ENCODE measurements at regions not wholly inside any gene's neighbourhood (a gene's known extent, or its start where the extent isn't known, plus 50 kb on each side); places are given as distances from the start of the nearest gene placed in this dataset.
"Not testable (repeated sequence)": the region's sequence is repeated elsewhere in the genome, so short reads cannot be mapped to it uniquely, and the experiment has no call there.

DNA sequence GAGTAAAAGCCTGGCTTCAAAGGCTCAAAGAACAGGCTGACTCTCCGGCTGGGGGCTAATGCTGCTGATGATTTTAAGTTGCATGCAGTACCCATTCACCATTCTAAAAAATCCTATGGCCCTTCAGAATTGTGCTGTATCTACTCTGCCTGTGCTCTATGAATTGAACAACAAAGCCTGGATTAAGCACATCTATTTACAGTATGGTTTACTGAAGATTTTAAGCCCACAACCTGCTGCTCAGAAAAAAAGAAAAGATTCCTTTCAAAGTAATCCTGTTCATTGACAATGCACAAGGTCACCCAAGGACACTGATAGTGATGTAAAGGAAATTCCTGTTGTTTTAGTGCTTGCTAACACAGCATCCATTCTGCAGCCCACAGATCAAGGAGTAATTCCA is 84.9 kb upstream of the SFRP2 start:
- ATAC-seq, result no peak
- intact Hi-C loops (cut with DNase I), result no loop called here

DNA sequence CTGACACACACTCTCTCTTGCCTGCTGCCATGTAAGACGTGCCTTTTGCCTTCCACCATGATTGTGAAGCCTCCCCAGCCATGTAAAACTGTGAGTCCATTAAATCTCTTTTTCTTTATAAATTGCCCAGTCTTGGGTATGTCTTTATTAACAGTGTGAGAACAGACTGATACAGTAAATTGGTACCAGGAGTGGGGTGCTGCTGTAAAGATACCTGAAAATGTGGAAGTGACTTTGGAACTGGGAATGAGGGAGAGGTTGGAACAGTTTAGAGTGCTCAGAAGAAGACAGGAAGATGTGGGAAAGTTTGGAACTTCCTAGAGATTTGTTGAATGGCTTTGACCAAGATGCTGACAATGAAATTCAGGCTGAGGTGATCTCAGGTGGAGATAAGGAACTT is 77.9 kb upstream of the SFRP2 start:
- H3K27me3 ChIP-seq; DNase-seq; H3K4me3 ChIP-seq; H3K27ac ChIP-seq; H3K36me3 ChIP-seq; ATAC-seq; H3K4me1 ChIP-seq; intact Hi-C loops (cut with DNase I): not testable (repeated sequence)
- peaks cover 11% of the 10 kb centered on the region for H3K9me3 ChIP-seq

More for the DNA sequence above, 84.9 kb upstream of the SFRP2 start:
- H3K27ac ChIP-seq, result no peak overlapping the region
- no peaks in the 10 kb centered on the region for H3K4me1 ChIP-seq
- H3K4me3 ChIP-seq, result no peak overlapping the region
- no peaks in the 10 kb centered on the region for H3K36me3 ChIP-seq
- TF ChIP-seq, protein P1, sequence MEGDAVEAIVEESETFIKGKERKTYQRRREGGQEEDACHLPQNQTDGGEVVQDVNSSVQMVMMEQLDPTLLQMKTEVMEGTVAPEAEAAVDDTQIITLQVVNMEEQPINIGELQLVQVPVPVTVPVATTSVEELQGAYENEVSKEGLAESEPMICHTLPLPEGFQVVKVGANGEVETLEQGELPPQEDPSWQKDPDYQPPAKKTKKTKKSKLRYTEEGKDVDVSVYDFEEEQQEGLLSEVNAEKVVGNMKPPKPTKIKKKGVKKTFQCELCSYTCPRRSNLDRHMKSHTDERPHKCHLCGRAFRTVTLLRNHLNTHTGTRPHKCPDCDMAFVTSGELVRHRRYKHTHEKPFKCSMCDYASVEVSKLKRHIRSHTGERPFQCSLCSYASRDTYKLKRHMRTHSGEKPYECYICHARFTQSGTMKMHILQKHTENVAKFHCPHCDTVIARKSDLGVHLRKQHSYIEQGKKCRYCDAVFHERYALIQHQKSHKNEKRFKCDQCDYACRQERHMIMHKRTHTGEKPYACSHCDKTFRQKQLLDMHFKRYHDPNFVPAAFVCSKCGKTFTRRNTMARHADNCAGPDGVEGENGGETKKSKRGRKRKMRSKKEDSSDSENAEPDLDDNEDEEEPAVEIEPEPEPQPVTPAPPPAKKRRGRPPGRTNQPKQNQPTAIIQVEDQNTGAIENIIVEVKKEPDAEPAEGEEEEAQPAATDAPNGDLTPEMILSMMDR (IDR thresholded peaks at IDR 0.05), result no peak
- no peaks in the 10 kb centered on the region for H3K9me3 ChIP-seq
- no peak for DNase-seq
- H3K27me3 ChIP-seq, result no peaks in the 10 kb centered on the region

DNA sequence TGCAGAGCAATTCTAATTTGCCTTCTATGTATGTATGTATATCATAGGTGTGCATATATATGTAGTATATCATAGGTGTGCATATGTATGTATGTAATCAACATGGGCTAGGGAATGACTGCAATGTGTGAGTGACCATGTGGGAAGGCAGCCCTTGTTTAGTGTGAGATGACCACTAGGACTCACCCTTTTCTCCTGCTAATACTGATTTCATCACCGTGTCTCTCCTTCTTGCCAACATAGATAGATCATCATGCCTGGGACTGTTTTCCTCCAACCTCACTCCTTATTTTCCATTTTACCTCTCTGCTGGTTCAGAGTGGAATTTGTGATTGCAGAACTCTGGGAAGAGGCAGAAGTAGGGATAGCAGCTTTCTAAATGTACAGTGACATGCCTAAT is 63.6 kb upstream of the SFRP2 start:
- Histone ChIP-seq H3K4me3 (no peak overlapping the region), H3K27ac (no peak overlapping the region), H3K4me1 (no peaks in the 10 kb centered on the region), H3K9me3 (no peaks in the 10 kb centered on the region), H3K27me3 (no peaks in the 10 kb centered on the region), H3K36me3 (no peaks in the 10 kb centered on the region)
- no peak for DNase-seq
- TF ChIP-seq, protein P1 (IDR thresholded peaks at IDR 0.05), result no peak
- ATAC-seq, result no peak
- intact Hi-C loops (cut with DNase I), result no loop called here

DNA sequence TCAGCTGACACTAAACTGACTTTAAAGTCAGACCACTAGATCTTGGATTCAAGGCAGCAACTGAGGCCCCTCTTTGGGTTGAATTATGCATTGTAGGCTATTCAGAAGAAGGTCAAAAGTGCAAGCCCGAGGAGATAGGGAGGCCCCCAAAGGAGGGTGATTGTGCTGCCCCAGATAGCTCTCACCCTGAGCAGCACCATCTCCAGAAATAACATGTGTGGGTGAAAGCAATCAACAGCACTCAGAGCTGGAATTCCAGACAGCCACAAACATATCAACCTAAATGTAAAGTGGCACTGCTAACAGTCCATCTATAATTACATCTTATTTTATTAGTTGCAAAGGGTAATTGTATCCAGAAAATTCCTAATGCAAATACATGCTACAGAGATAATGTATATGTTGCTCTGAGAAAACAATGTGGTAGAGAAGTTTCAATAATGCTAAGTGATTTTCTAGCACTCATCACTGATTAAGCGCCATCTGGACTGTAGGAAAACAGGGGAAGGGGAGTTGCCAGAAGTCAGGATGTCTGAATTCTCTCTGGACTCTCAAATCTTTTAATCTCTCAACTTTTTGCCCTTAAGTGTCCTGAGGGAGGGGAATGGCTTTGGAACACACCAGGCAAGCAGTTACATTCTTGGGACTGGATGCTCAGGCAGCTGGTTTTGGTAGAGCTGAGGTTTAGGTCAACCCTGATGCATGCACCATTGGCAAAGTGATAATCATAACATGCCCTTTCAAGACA is 61.8 kb upstream of the SFRP2 start:
- DNase-seq, result no peak
- TF ChIP-seq, protein P1 (IDR thresholded peaks at IDR 0.05), result no peak
- H3K9me3 ChIP-seq, result no peaks in the 10 kb centered on the region
- H3K4me1 ChIP-seq, result no peaks in the 10 kb centered on the region
- intact Hi-C loops (cut with DNase I), result no loop called here
- H3K4me3 ChIP-seq, result no peak overlapping the region
- H3K36me3 ChIP-seq, result no peaks in the 10 kb centered on the region
- H3K27me3 ChIP-seq, result no peaks in the 10 kb centered on the region
- ATAC-seq, result no peak
- no peak overlapping the region for H3K27ac ChIP-seq

DNA sequence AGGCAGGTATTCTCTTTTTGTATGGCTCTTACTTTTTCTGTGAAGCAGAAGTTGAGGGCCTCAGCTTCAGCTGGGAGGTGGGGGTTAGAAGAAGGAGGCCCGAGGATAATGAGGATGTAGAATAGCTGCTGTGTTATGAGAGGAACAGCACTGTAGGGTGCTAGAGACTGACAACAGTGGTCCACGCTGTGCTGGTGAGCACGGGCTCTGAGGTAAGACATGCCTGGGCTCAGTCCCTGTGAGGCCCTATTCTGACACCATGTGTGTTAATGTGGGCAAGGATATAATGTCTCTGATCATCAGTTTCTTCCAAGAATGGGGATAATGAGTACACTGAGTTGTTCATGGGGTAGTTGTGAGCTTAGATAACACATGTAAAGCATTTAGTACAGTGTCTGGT is 55.3 kb upstream of the SFRP2 start:
- intact Hi-C loops (cut with DNase I), result no loop called here
- no peak overlapping the region for H3K27ac ChIP-seq
- no peaks in the 10 kb centered on the region for H3K27me3 ChIP-seq
- H3K4me3 ChIP-seq, result no peak overlapping the region
- DNase-seq, result no peak
- no peaks in the 10 kb centered on the region for H3K36me3 ChIP-seq
- no peak for ATAC-seq
- TF ChIP-seq, protein P1 (IDR thresholded peaks at IDR 0.05), result no peak
- H3K9me3 ChIP-seq, result no peaks in the 10 kb centered on the region
- H3K4me1 ChIP-seq, result no peaks in the 10 kb centered on the region

Measured in upper lobe of right lung (tissue), 1 donor.